ENCODE measurements at regions not wholly inside any gene's neighbourhood (a gene's known extent, or its start where the extent isn't known, plus 50 kb on each side); places are given as distances from the start of the nearest gene placed in this dataset.

DNA sequence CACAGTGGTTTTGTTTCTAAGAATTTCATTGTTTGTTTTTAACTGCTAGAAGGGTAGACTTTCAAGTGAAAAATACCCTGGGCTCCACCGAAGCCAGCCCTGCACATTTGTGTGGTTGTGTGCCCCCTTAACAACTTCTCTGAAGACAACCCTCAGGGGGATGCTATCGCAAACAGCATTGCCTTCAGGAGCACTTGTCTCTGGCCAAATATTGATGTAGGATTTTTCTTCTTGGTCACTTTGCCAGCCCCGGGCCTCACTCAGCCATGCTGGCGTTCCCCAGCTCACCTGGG lies 69.2 kb upstream of the SERP2 start:
- TF ChIP-seq CTCF (conservative IDR thresholded peaks at IDR 0.05 in 1 of 2, IDR thresholded peaks at IDR 0.05 in 1 of 2; ENCODE audit: low read depth in 1 of 2, low read length in 2 of 2) = no peak
- TF ChIP-seq EZH2 (IDR thresholded peaks at IDR 0.05; ENCODE audit: low read length, missing control alignments) = no peak

All from fibroblast of lung (primary cell).